ENCODE measurements at regions not wholly inside any gene's neighbourhood (a gene's known extent, or its start where the extent isn't known, plus 50 kb on each side); places are given as distances from the start of the nearest gene placed in this dataset.

- Histone ChIP-seq H3K36me3 (no peaks in the 10 kb centered on the region), H3K27me3 (no peaks in the 10 kb centered on the region), H3K9ac (ENCODE audit: low read depth in 2 of 2, low read length in 2 of 2) (no peak overlapping the region), H3K27ac (no peak overlapping the region), H3K4me1 (no peaks in the 10 kb centered on the region), H3K9me3 (no peaks in the 10 kb centered on the region), H3K4me3 (no peak overlapping the region)
- no peak for TF ChIP-seq CTCF (IDR thresholded peaks at IDR 0.05)
- intact Hi-C loops (cut with DNase I): no loop called here
- DNase-seq: no peak
Measured at GRCh38 chr2:37790019-37790418, 118.6 kb upstream of the CDC42EP3 start.

DNA sequence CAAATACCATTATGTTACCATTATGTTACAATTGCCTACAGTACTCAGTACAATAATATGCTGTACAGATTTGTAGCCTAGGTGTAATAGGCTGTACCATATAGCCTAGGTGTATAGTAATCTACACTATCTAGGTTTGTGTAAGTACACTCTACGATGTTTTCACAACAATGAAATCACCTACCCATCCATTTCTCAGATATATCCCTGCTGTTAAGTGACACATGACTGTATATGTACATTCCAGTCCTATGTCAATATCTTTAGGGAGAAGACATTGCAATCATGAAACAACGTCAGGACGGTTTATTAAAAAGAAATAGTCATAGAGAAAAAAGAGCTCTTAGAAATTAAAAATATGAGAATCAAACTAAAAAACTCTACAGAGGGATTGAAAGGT is 119.0 kb upstream of the CDC42EP3 start:
- no peaks in the 10 kb centered on the region for H3K4me1 ChIP-seq
- no peaks in the 10 kb centered on the region for H3K36me3 ChIP-seq
- H3K9ac ChIP-seq (ENCODE audit: low read depth in 2 of 2, low read length in 2 of 2): no peak overlapping the region
- no peak overlapping the region for H3K27ac ChIP-seq
- no peaks in the 10 kb centered on the region for H3K9me3 ChIP-seq
- intact Hi-C loops (cut with DNase I): no loop called here
- no peak for DNase-seq
- no peak overlapping the region for H3K4me3 ChIP-seq
- no peak for TF ChIP-seq CTCF (IDR thresholded peaks at IDR 0.05)
- H3K27me3 ChIP-seq: no peaks in the 10 kb centered on the region

- H3K9ac ChIP-seq (ENCODE audit: low read depth in 2 of 2, low read length in 2 of 2): no peak overlapping the region
- intact Hi-C loops (cut with DNase I): no loop called here
- H3K27me3 ChIP-seq: no peaks in the 10 kb centered on the region
- H3K9me3 ChIP-seq: no peaks in the 10 kb centered on the region
- no peak overlapping the region for H3K4me3 ChIP-seq
- H3K36me3 ChIP-seq: no peaks in the 10 kb centered on the region
- TF ChIP-seq CTCF (IDR thresholded peaks at IDR 0.05): no peak
- DNase-seq: no peak
- no peak overlapping the region for H3K27ac ChIP-seq
- H3K4me1 ChIP-seq: no peaks in the 10 kb centered on the region
Measured at GRCh38 chr2:37792366-37792765, 120.9 kb upstream of the CDC42EP3 start.

GRCh38 chr2:37793004-37793403 is 121.6 kb upstream of the CDC42EP3 start:
- no peak overlapping the region for H3K27ac ChIP-seq
- no peaks in the 10 kb centered on the region for H3K36me3 ChIP-seq
- intact Hi-C loops (cut with DNase I): no loop called here
- no peaks in the 10 kb centered on the region for H3K27me3 ChIP-seq
- DNase-seq: no peak
- H3K4me3 ChIP-seq: no peak overlapping the region
- no peak overlapping the region for H3K9ac ChIP-seq (ENCODE audit: low read depth in 2 of 2, low read length in 2 of 2)
- no peaks in the 10 kb centered on the region for H3K9me3 ChIP-seq
- no peak for TF ChIP-seq CTCF (IDR thresholded peaks at IDR 0.05)
- no peaks in the 10 kb centered on the region for H3K4me1 ChIP-seq

GRCh38 chr2:37794717-37795116 is 123.3 kb upstream of the CDC42EP3 start:
- Histone ChIP-seq H3K4me3 (no peak overlapping the region), H3K4me1 (no peaks in the 10 kb centered on the region), H3K27ac (no peak overlapping the region), H3K27me3 (no peaks in the 10 kb centered on the region), H3K9me3 (no peaks in the 10 kb centered on the region), H3K36me3 (no peaks in the 10 kb centered on the region), H3K9ac (ENCODE audit: low read depth in 2 of 2, low read length in 2 of 2) (no peak overlapping the region)
- intact Hi-C loops (cut with DNase I): no loop called here
- no peak for DNase-seq
- TF ChIP-seq CTCF (IDR thresholded peaks at IDR 0.05): no peak

GRCh38 chr2:37795456-37795855 is 124.0 kb upstream of the CDC42EP3 start:
- no peak overlapping the region for H3K9ac ChIP-seq (ENCODE audit: low read depth in 2 of 2, low read length in 2 of 2)
- no peaks in the 10 kb centered on the region for H3K27me3 ChIP-seq
- TF ChIP-seq CTCF (IDR thresholded peaks at IDR 0.05): no peak
- H3K36me3 ChIP-seq: no peaks in the 10 kb centered on the region
- intact Hi-C loops (cut with DNase I): no loop called here
- H3K4me1 ChIP-seq: no peaks in the 10 kb centered on the region
- no peaks in the 10 kb centered on the region for H3K9me3 ChIP-seq
- H3K4me3 ChIP-seq: no peak overlapping the region
- no peak overlapping the region for H3K27ac ChIP-seq
- no peak for DNase-seq

Measured in colonic mucosa (tissue), 4 donors.